ENCODE measurements at regions not wholly inside any gene's neighbourhood (a gene's known extent, or its start where the extent isn't known, plus 50 kb on each side); places are given as distances from the start of the nearest gene placed in this dataset.
"Not testable (repeated sequence)": the region's sequence is repeated elsewhere in the genome, so short reads cannot be mapped to it uniquely, and the experiment has no call there.

GRCh38 chr16:85441189-85441889 lies 171.8 kb upstream of the GSE1 start:
- DNase-seq (ENCODE audit: low read depth): no peak

- DNase-seq (ENCODE audit: low read depth): no peak
Observed at GRCh38 chr16:85441890-85442670, 171.0 kb upstream of the GSE1 start.

- no peak for DNase-seq (ENCODE audit: low read depth)
Observed at GRCh38 chr16:85443116-85443515, 170.0 kb upstream of the GSE1 start.

- DNase-seq (ENCODE audit: low read depth): no peak
Observed at GRCh38 chr16:85443531-85443930, 169.6 kb upstream of the GSE1 start.

GRCh38 chr16:85445064-85445778 lies 167.9 kb upstream of the GSE1 start:
- DNase-seq (ENCODE audit: low read depth): no peak

- no peak for DNase-seq (ENCODE audit: low read depth)
Observed at GRCh38 chr16:85445779-85446222, 167.3 kb upstream of the GSE1 start.

GRCh38 chr16:85446951-85447692 lies 166.0 kb upstream of the GSE1 start:
- DNase-seq (ENCODE audit: low read depth): no peak

GRCh38 chr16:85447693-85448313 lies 165.3 kb upstream of the GSE1 start:
- no peak for DNase-seq (ENCODE audit: low read depth)

- peak; percentile 38 for DNase-seq (ENCODE audit: low read depth)
Observed at GRCh38 chr16:85448557-85449190, 164.4 kb upstream of the GSE1 start.

- DNase-seq (ENCODE audit: low read depth): no peak
Observed at GRCh38 chr16:85449191-85449884, 163.8 kb upstream of the GSE1 start.

GRCh38 chr16:85449885-85450245 lies 163.3 kb upstream of the GSE1 start:
- DNase-seq (ENCODE audit: low read depth): no peak

- DNase-seq (ENCODE audit: low read depth): not testable (repeated sequence)
Observed at GRCh38 chr16:85451142-85451541, 162.0 kb upstream of the GSE1 start.

GRCh38 chr16:85451641-85452363 lies 161.3 kb upstream of the GSE1 start:
- no peak for DNase-seq (ENCODE audit: low read depth)

GRCh38 chr16:85452364-85453193 lies 160.5 kb upstream of the GSE1 start:
- DNase-seq (ENCODE audit: low read depth): no peak

- DNase-seq (ENCODE audit: low read depth): no peak
Observed at GRCh38 chr16:85453194-85453678, 159.9 kb upstream of the GSE1 start.

GRCh38 chr16:85453703-85454102 lies 159.4 kb upstream of the GSE1 start:
- DNase-seq (ENCODE audit: low read depth): no peak

- DNase-seq (ENCODE audit: low read depth): no peak
Observed at GRCh38 chr16:85454171-85454872, 158.8 kb upstream of the GSE1 start.

- DNase-seq (ENCODE audit: low read depth): no peak
Observed at GRCh38 chr16:85455534-85455933, 157.6 kb upstream of the GSE1 start.

Measured in stimulated activated CD8-positive, alpha-beta memory T cell treated with anti-CD3 and anti-CD28 coated beads, Interleukin-12 subunit alpha, Interleukin-12 subunit beta, amount 100 ng/mL, for 4 hours (primary cell).